ENCODE measurements at regions not wholly inside any gene's neighbourhood (a gene's known extent, or its start where the extent isn't known, plus 50 kb on each side); places are given as distances from the start of the nearest gene placed in this dataset.

- no peaks in the 10 kb centered on the region for H3K27me3 ChIP-seq (ENCODE audit: insufficient read depth, low read length)
- no peak overlapping the region for H4K12ac ChIP-seq (ENCODE audit: low read depth, low read length)
- H2BK12ac ChIP-seq (ENCODE audit: low read length), result no peak overlapping the region
- H2BK5ac ChIP-seq (ENCODE audit: low read depth, low read length, poor library complexity), result no peak overlapping the region
- H3K23ac ChIP-seq (ENCODE audit: low read length), result no peak overlapping the region
- no peak overlapping the region for H2BK120ac ChIP-seq (ENCODE audit: insufficient read depth, low read length, poor library complexity)
- H3K36me3 ChIP-seq (ENCODE audit: control insufficient read depth in 1 of 2, insufficient read depth in 2 of 2, low read length in 2 of 2), result no peaks in the 10 kb centered on the region
- WGBS (ENCODE audit: extremely low coverage, insufficient coverage, insufficient read length), result no CpG with 5 or more reads among the region's 2 CpGs
- H3K4me2 ChIP-seq (ENCODE audit: low read length), result no peak overlapping the region
- H3K9me3 ChIP-seq (ENCODE audit: insufficient read depth, low read depth, low read length), result no peaks in the 10 kb centered on the region
- H3K4me3 ChIP-seq (ENCODE audit: low read depth, low read length), result no peak overlapping the region
- H4K8ac ChIP-seq (ENCODE audit: low read depth, low read length), result no peak overlapping the region
- H3K9ac ChIP-seq (ENCODE audit: low read length), result no peak overlapping the region
- peaks cover 5% of the 10 kb centered on the region for H3K79me1 ChIP-seq (ENCODE audit: low read length)
- H4K91ac ChIP-seq (ENCODE audit: low read depth, low read length), result no peak overlapping the region
- no peak overlapping the region for H3K14ac ChIP-seq (ENCODE audit: low read length)
- no peak overlapping the region for H2AFZ ChIP-seq (ENCODE audit: insufficient read depth, low read length, poor library complexity)
- no peak overlapping the region for H2AK5ac ChIP-seq (ENCODE audit: low read length)
- no peak overlapping the region for H3K18ac ChIP-seq (ENCODE audit: low read length)
- peaks cover 2 to 9% of the 10 kb centered on the region in 2 experiments for H3K4me1 ChIP-seq (ENCODE audit: control insufficient read depth in 1 of 2, insufficient read depth in 2 of 2, low read length in 2 of 2)
- no peaks in the 10 kb centered on the region for H3K79me2 ChIP-seq (ENCODE audit: control insufficient read depth, insufficient read depth, low read length, poor library complexity)
- no peak overlapping the region for H3K4ac ChIP-seq (ENCODE audit: low read depth, low read length)
- no peak for DNase-seq
- H3K27ac ChIP-seq (ENCODE audit: low read depth, low read length), result no peak overlapping the region
These were observed 220.9 kb upstream of the CTNNB1 start for GRCh38 chr3:40978442-40978841.

GRCh38 chr3:40979962-40980361, 219.3 kb upstream of the CTNNB1 start:
- H3K79me2 ChIP-seq (ENCODE audit: control insufficient read depth, insufficient read depth, low read length, poor library complexity), result no peaks in the 10 kb centered on the region
- no peak overlapping the region for H2BK120ac ChIP-seq (ENCODE audit: insufficient read depth, low read length, poor library complexity)
- H3K36me3 ChIP-seq (ENCODE audit: control insufficient read depth in 1 of 2, insufficient read depth in 2 of 2, low read length in 2 of 2), result no peaks in the 10 kb centered on the region
- no peak overlapping the region for H4K91ac ChIP-seq (ENCODE audit: low read depth, low read length)
- no peak overlapping the region for H2BK5ac ChIP-seq (ENCODE audit: low read depth, low read length, poor library complexity)
- no CpG with 5 or more reads among the region's 3 CpGs for WGBS (ENCODE audit: extremely low coverage, insufficient coverage, insufficient read length)
- no peak overlapping the region for H3K14ac ChIP-seq (ENCODE audit: low read length)
- no peaks in the 10 kb centered on the region for H3K27me3 ChIP-seq (ENCODE audit: insufficient read depth, low read length)
- H3K4ac ChIP-seq (ENCODE audit: low read depth, low read length), result no peak overlapping the region
- no peak overlapping the region for H4K8ac ChIP-seq (ENCODE audit: low read depth, low read length)
- H2BK12ac ChIP-seq (ENCODE audit: low read length), result no peak overlapping the region
- H3K4me3 ChIP-seq (ENCODE audit: low read depth, low read length), result no peak overlapping the region
- no peak overlapping the region for H2AK5ac ChIP-seq (ENCODE audit: low read length)
- no peak overlapping the region for H3K9ac ChIP-seq (ENCODE audit: low read length)
- peaks cover 9% of the 10 kb centered on the region for H3K79me1 ChIP-seq (ENCODE audit: low read length)
- H3K23ac ChIP-seq (ENCODE audit: low read length), result no peak overlapping the region
- DNase-seq, result no peak
- H2AFZ ChIP-seq (ENCODE audit: insufficient read depth, low read length, poor library complexity), result no peak overlapping the region
- H3K4me2 ChIP-seq (ENCODE audit: low read length), result no peak overlapping the region
- no peaks in the 10 kb centered on the region for H3K9me3 ChIP-seq (ENCODE audit: insufficient read depth, low read depth, low read length)
- H3K27ac ChIP-seq (ENCODE audit: low read depth, low read length), result no peak overlapping the region
- H4K12ac ChIP-seq (ENCODE audit: low read depth, low read length), result no peak overlapping the region
- H3K4me1 ChIP-seq (ENCODE audit: control insufficient read depth in 1 of 2, insufficient read depth in 2 of 2, low read length in 2 of 2), result peaks cover 3 to 12% of the 10 kb centered on the region in 2 experiments
- H3K18ac ChIP-seq (ENCODE audit: low read length), result no peak overlapping the region

- Histone ChIP-seq H4K8ac (ENCODE audit: low read depth, low read length) (no peak overlapping the region), H3K18ac (ENCODE audit: low read length) (no peak overlapping the region), H2BK5ac (ENCODE audit: low read depth, low read length, poor library complexity) (no peak overlapping the region), H3K4me2 (ENCODE audit: low read length) (no peak overlapping the region), H3K9me3 (ENCODE audit: insufficient read depth, low read depth, low read length) (no peaks in the 10 kb centered on the region), H3K27ac (ENCODE audit: low read depth, low read length) (no peak overlapping the region), H3K23ac (ENCODE audit: low read length) (no peak overlapping the region), H3K4me1 (ENCODE audit: control insufficient read depth in 1 of 2, insufficient read depth in 2 of 2, low read length in 2 of 2) (peaks cover 5 to 14% of the 10 kb centered on the region in 2 experiments), H2AK5ac (ENCODE audit: low read length) (no peak overlapping the region), H3K4me3 (ENCODE audit: low read depth, low read length) (no peak overlapping the region), H3K27me3 (ENCODE audit: insufficient read depth, low read length) (no peaks in the 10 kb centered on the region), H3K79me1 (ENCODE audit: low read length) (peaks cover 7% of the 10 kb centered on the region), H2AFZ (ENCODE audit: insufficient read depth, low read length, poor library complexity) (no peak overlapping the region), H3K14ac (ENCODE audit: low read length) (no peak overlapping the region), H3K79me2 (ENCODE audit: control insufficient read depth, insufficient read depth, low read length, poor library complexity) (no peaks in the 10 kb centered on the region), H3K9ac (ENCODE audit: low read length) (no peak overlapping the region), H3K36me3 (ENCODE audit: control insufficient read depth in 1 of 2, insufficient read depth in 2 of 2, low read length in 2 of 2) (no peaks in the 10 kb centered on the region), H3K4ac (ENCODE audit: low read depth, low read length) (no peak overlapping the region), H2BK12ac (ENCODE audit: low read length) (no peak overlapping the region), H2BK120ac (ENCODE audit: insufficient read depth, low read length, poor library complexity) (no peak overlapping the region), H4K12ac (ENCODE audit: low read depth, low read length) (no peak overlapping the region), H4K91ac (ENCODE audit: low read depth, low read length) (no peak overlapping the region)
- no CpG with 5 or more reads among the region's 4 CpGs for WGBS (ENCODE audit: extremely low coverage, insufficient coverage, insufficient read length)
- DNase-seq, result no peak
These were observed 218.8 kb upstream of the CTNNB1 start for GRCh38 chr3:40980467-40980866.

- Histone ChIP-seq H4K12ac (ENCODE audit: low read depth, low read length) (no peak overlapping the region), H2AFZ (ENCODE audit: insufficient read depth, low read length, poor library complexity) (no peak overlapping the region), H3K79me2 (ENCODE audit: control insufficient read depth, insufficient read depth, low read length, poor library complexity) (no peaks in the 10 kb centered on the region), H3K14ac (ENCODE audit: low read length) (no peak overlapping the region), H4K8ac (ENCODE audit: low read depth, low read length) (no peak overlapping the region), H3K18ac (ENCODE audit: low read length) (no peak overlapping the region), H2BK5ac (ENCODE audit: low read depth, low read length, poor library complexity) (no peak overlapping the region), H2AK5ac (ENCODE audit: low read length) (no peak overlapping the region), H3K79me1 (ENCODE audit: low read length) (peaks cover 11% of the 10 kb centered on the region), H2BK12ac (ENCODE audit: low read length) (no peak overlapping the region), H3K4me2 (ENCODE audit: low read length) (no peak overlapping the region), H3K9me3 (ENCODE audit: insufficient read depth, low read depth, low read length) (peaks cover 2% of the 10 kb centered on the region), H3K36me3 (ENCODE audit: control insufficient read depth in 1 of 2, insufficient read depth in 2 of 2, low read length in 2 of 2) (no peaks in the 10 kb centered on the region), H3K27ac (ENCODE audit: low read depth, low read length) (no peak overlapping the region), H2BK120ac (ENCODE audit: insufficient read depth, low read length, poor library complexity) (peak overlapping the region; percentile 25), H3K27me3 (ENCODE audit: insufficient read depth, low read length) (no peaks in the 10 kb centered on the region), H3K4me3 (ENCODE audit: low read depth, low read length) (no peak overlapping the region), H3K9ac (ENCODE audit: low read length) (no peak overlapping the region), H4K91ac (ENCODE audit: low read depth, low read length) (peak overlapping the region; percentile 55), H3K23ac (ENCODE audit: low read length) (no peak overlapping the region), H3K4me1 (ENCODE audit: control insufficient read depth in 1 of 2, insufficient read depth in 2 of 2, low read length in 2 of 2) (peaks cover 17 to 23% of the 10 kb centered on the region in 2 experiments), H3K4ac (ENCODE audit: low read depth, low read length) (no peak overlapping the region)
- peak; percentile 77 to 89 for DNase-seq
- WGBS (ENCODE audit: extremely low coverage, insufficient coverage, insufficient read length), result no CpG with 5 or more reads among the region's 2 CpGs
These were observed 214.1 kb upstream of the CTNNB1 start for GRCh38 chr3:40985195-40985594.

All from trophoblast cell (in vitro differentiated cells and primary cell).